ENCODE measurements at regions not wholly inside any gene's neighbourhood (a gene's known extent, or its start where the extent isn't known, plus 50 kb on each side); places are given as distances from the start of the nearest gene placed in this dataset.

- Histone ChIP-seq H2BK12ac (ENCODE audit: insufficient read length, low read depth, low read length) (no peak overlapping the region), H3K56ac (ENCODE audit: insufficient read length, low read depth, low read length) (no peak overlapping the region), H4K5ac (ENCODE audit: insufficient read length, low read depth, low read length) (no peak overlapping the region), H3K23ac (ENCODE audit: insufficient read length, low read depth, low read length) (no peak overlapping the region), H2BK15ac (ENCODE audit: low read depth, low read length) (no peak overlapping the region), H3K4me1 (ENCODE audit: insufficient read depth, low read length) (no peaks in the 10 kb centered on the region), H3K4ac (ENCODE audit: low read depth, low read length) (no peak overlapping the region), H4K8ac (replicated peaks; ENCODE audit: insufficient read length, low read depth, low read length) (no peak overlapping the region), H3K79me2 (ENCODE audit: insufficient read depth, low read length) (no peaks in the 10 kb centered on the region), H3K27ac (ENCODE audit: insufficient read length, low read depth, low read length) (no peak overlapping the region), H3K4me2 (ENCODE audit: insufficient read depth, insufficient read length, low read length) (no peak overlapping the region), H3T11ph (ENCODE audit: low read length) (no peak overlapping the region), H2AK5ac (ENCODE audit: insufficient read length, low read length) (no peak overlapping the region), H3K23me2 (ENCODE audit: insufficient read length, low read depth, low read length, poor library complexity, severe bottlenecking) (no peaks in the 10 kb centered on the region), H3K79me1 (ENCODE audit: insufficient read depth, low read depth, low read length, poor library complexity, severe bottlenecking) (no peaks in the 10 kb centered on the region), H3K9me3 (ENCODE audit: control insufficient read depth, low read depth, low read length) (no peaks in the 10 kb centered on the region), H4K20me1 (ENCODE audit: control insufficient read depth, insufficient read depth, insufficient read length) (no peaks in the 10 kb centered on the region), H2BK120ac (ENCODE audit: low read depth, low read length, poor library complexity, severe bottlenecking) (no peak overlapping the region), H3K18ac (ENCODE audit: insufficient read length, low read depth, low read length) (no peak overlapping the region), H2AFZ (ENCODE audit: low read length) (no peak overlapping the region), H4K91ac (ENCODE audit: insufficient read length, low read depth, low read length) (no peak overlapping the region), H3K14ac (ENCODE audit: insufficient read depth, low read length) (no peak overlapping the region), H3K27me3 (ENCODE audit: insufficient read depth, low read length) (no peaks in the 10 kb centered on the region), H2BK20ac (ENCODE audit: low read depth, low read length, poor library complexity, severe bottlenecking) (no peak overlapping the region), H2BK5ac (ENCODE audit: insufficient read length, low read length) (no peak overlapping the region), H3K9ac (ENCODE audit: extremely low read depth, insufficient read length, low read length) (no peak overlapping the region)
- peak; percentile 11 for DNase-seq
- Mint-ChIP-seq H3K27ac (no peak overlapping the region), H3K27me3 (ENCODE audit: low read depth) (peaks cover 12% of the 10 kb centered on the region), H3K9me3 (no peaks in the 10 kb centered on the region; a peak in 1 of 5 replicates), H3K36me3 (ENCODE audit: insufficient read depth in 1 of 3, low read depth in 3 of 3) (no peaks in the 10 kb centered on the region), H3K4me3 (no peak overlapping the region), H3K4me1 (0 out of 4 replicates have a peak, but pooled peaks cover 0 to 2% of the 10 kb centered on the region in 2 experiments)
- no CpG with 5 or more reads among the region's 11 CpGs for WGBS (ENCODE audit: extremely low coverage, insufficient read length, low lambda C conversion rate)
- no peak for TF ChIP-seq CTCF (conservative IDR thresholded peaks at IDR 0.05)
Observed at GRCh38 chr10:130558746-130559546, 422.8 kb downstream of the GLRX3 start.

Data from H9 (cell line).